ENCODE measurements at regions not wholly inside any gene's neighbourhood (a gene's known extent, or its start where the extent isn't known, plus 50 kb on each side); places are given as distances from the start of the nearest gene placed in this dataset.
A peak's percentile ranks its signal among the peaks of the same experiment; 100 is the strongest.

DNA sequence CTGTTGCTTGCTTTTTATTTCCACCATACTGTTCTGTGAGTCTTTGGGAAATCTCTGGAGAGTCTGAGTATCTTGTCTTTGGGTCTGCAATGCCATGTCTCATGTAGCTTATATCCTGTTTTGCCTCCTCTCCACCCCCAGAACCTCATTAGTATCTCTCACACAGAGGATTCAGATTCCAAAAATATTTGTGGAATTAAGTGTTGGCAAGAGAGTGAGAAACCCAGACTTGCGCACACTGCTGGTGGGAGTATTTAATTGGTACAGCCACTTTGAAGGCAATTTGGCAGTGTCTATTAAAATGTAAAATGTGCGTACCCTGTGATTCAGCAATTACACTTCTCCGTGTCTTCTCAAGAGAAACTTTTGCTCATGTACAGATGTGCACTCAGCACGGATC, 68.6 kb downstream of the ZNF621 start:
- H3F3A ChIP-seq (ENCODE audit: insufficient read depth) = no peaks in the 10 kb centered on the region
- in situ Hi-C loops (cut with MboI) = loop anchor here (25.0 kb wide), 2 partner anchors 256 to 1119 kb away; no protein-coding TSS in a partner anchor
- no peaks in the 10 kb centered on the region for H3K79me2 ChIP-seq (ENCODE audit: insufficient read depth)
- H3K9me2 ChIP-seq (ENCODE audit: insufficient read depth) = no peaks in the 10 kb centered on the region
- H3K4me3 ChIP-seq = no peak overlapping the region
- no peak overlapping the region for H3K27ac ChIP-seq
- no peak overlapping the region for H2AFZ ChIP-seq
- H3K36me3 ChIP-seq (ENCODE audit: low read depth) = no peaks in the 10 kb centered on the region
- no peaks in the 10 kb centered on the region for H3K9me3 ChIP-seq (ENCODE audit: low read depth)
- no peak for TF ChIP-seq EZH2phosphoT487 (IDR thresholded peaks at IDR 0.05; ENCODE audit: insufficient read depth, low read depth)
- TF ChIP-seq EZH2 (IDR thresholded peaks at IDR 0.05; ENCODE audit: insufficient read depth, poor library complexity, severe bottlenecking) = no peak
- H4K20me1 ChIP-seq (ENCODE audit: insufficient read depth) = no peaks in the 10 kb centered on the region
- H3K4me2 ChIP-seq (ENCODE audit: unreplicated experiment) = peak overlapping the region; percentile 21
- DNase-seq = peak; percentile 30
- 0 out of 2 replicates have a peak, but pooled peaks cover 2% of the 10 kb centered on the region for H3K27me3 ChIP-seq (replicated peaks; ENCODE audit: insufficient read depth)
- H3K9ac ChIP-seq = no peak overlapping the region
- WGBS, 2 experiments (ENCODE audit: low coverage in 1 of 2, low lambda C conversion rate in 2 of 2, missing lambda C conversion rate in 2 of 2) = 29 to 31% methylated on average over 4 of the region's 4 CpGs
- peaks cover 11% of the 10 kb centered on the region for H3K4me1 ChIP-seq (ENCODE audit: insufficient read depth)

DNA sequence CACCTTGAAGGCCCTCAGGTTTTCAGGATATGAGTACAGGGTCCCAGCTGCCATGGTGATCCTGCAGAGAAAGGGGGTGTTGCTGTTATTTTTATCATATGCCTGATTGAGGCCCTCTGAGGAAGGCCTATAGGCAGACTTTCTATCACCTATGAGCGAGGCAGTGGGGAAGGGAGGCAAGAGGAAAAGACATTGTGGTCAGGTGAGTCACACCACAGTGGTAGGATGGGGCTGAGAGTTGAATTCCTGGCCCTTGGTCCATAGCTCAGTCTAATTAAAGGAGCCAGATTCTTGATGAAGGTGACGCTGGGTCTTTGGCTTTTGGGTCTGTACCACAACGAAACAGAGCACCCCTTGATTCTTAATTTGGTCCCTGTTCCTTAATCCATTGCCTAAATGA, 72.7 kb downstream of the ZNF621 start:
- Histone ChIP-seq H4K20me1 (ENCODE audit: insufficient read depth) (no peaks in the 10 kb centered on the region), H3K79me2 (ENCODE audit: insufficient read depth) (no peaks in the 10 kb centered on the region), H3K27me3 (replicated peaks; ENCODE audit: insufficient read depth) (peaks cover 10% of the 10 kb centered on the region; the same call in 1 of the 2 replicates), H3K4me1 (ENCODE audit: insufficient read depth) (peaks cover 11% of the 10 kb centered on the region), H3K9me3 (ENCODE audit: low read depth) (no peaks in the 10 kb centered on the region), H3K9ac (no peak overlapping the region), H3F3A (ENCODE audit: insufficient read depth) (no peaks in the 10 kb centered on the region), H3K4me3 (no peak overlapping the region), H3K36me3 (ENCODE audit: low read depth) (no peaks in the 10 kb centered on the region), H3K9me2 (ENCODE audit: insufficient read depth) (no peaks in the 10 kb centered on the region), H3K4me2 (ENCODE audit: unreplicated experiment) (no peak overlapping the region), H3K27ac (no peak overlapping the region), H2AFZ (no peak overlapping the region)
- peak; percentile 50 for DNase-seq
- in situ Hi-C loops (cut with MboI) = loop anchor here (25.0 kb wide), 2 partner anchors 260 to 1115 kb away; no protein-coding TSS in a partner anchor
- 63 to 65% methylated on average over 3 of the region's 3 CpGs for WGBS, 2 experiments (ENCODE audit: low coverage in 1 of 2, low lambda C conversion rate in 2 of 2, missing lambda C conversion rate in 2 of 2)
- TF ChIP-seq EZH2phosphoT487 (IDR thresholded peaks at IDR 0.05; ENCODE audit: insufficient read depth, low read depth) = no peak
- TF ChIP-seq EZH2 (IDR thresholded peaks at IDR 0.05; ENCODE audit: insufficient read depth, poor library complexity, severe bottlenecking) = no peak

DNA sequence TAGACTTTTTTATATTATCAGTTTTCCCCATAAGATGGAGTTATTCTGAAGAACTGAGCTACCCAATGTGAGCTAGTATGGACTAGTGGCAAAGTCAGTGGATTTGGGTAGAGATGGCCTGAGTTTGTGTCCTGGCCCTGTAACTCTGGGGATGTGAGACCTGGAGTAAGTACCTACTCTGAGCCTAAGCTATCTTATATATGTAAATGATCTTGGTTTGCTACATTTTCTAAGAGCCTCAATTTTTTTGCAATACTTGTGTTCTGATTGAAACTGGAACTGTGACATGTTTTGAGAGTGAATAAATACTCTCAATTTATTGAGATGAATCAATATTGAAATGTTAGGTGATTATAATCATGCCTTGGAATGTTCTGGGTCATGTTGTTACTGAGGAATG, 73.6 kb downstream of the ZNF621 start:
- Histone ChIP-seq H3K27me3 (replicated peaks; ENCODE audit: insufficient read depth) (peaks cover 10% of the 10 kb centered on the region; the same call in 1 of the 2 replicates), H3K4me3 (no peak overlapping the region), H3K9me2 (ENCODE audit: insufficient read depth) (no peaks in the 10 kb centered on the region), H3K27ac (no peak overlapping the region), H3K4me2 (ENCODE audit: unreplicated experiment) (no peak overlapping the region), H3K9me3 (ENCODE audit: low read depth) (no peaks in the 10 kb centered on the region), H3K9ac (no peak overlapping the region), H3K4me1 (ENCODE audit: insufficient read depth) (peaks cover 3% of the 10 kb centered on the region), H3K79me2 (ENCODE audit: insufficient read depth) (no peaks in the 10 kb centered on the region), H4K20me1 (ENCODE audit: insufficient read depth) (no peaks in the 10 kb centered on the region), H3K36me3 (ENCODE audit: low read depth) (no peaks in the 10 kb centered on the region), H3F3A (ENCODE audit: insufficient read depth) (no peaks in the 10 kb centered on the region), H2AFZ (no peak overlapping the region)
- TF ChIP-seq EZH2phosphoT487 (IDR thresholded peaks at IDR 0.05; ENCODE audit: insufficient read depth, low read depth) (no peak), EZH2 (IDR thresholded peaks at IDR 0.05; ENCODE audit: insufficient read depth, poor library complexity, severe bottlenecking) (no peak)
- DNase-seq = no peak
- in situ Hi-C loops (cut with MboI) = loop anchor here (25.0 kb wide), 2 partner anchors 261 to 1114 kb away; no protein-coding TSS in a partner anchor

DNA sequence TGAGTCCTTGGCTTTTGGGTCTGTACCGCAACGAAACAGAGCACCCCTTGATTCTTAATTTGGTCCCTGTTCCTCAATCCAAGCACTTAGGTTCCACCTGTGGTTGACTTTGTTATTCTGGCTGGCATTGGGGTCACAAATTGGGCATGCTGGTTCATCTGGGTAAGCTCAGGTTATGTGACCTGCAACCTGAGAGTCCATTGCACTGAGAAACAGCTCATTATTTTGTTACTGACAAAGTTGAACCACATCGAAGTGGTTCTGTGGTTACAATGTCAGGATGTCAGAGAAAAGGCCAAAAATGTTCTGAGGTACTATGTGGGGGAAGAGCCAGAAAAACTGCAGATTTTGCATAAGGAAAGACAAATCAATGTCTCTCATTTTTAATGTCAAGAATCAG, 74.2 kb downstream of the ZNF621 start:
- WGBS, 2 experiments (ENCODE audit: low coverage in 1 of 2, low lambda C conversion rate in 2 of 2, missing lambda C conversion rate in 2 of 2) = 74 to 76% methylated on average over 3 of the region's 3 CpGs
- H3K9me2 ChIP-seq (ENCODE audit: insufficient read depth) = no peaks in the 10 kb centered on the region
- H3K9me3 ChIP-seq (ENCODE audit: low read depth) = no peaks in the 10 kb centered on the region
- H4K20me1 ChIP-seq (ENCODE audit: insufficient read depth) = no peaks in the 10 kb centered on the region
- no peak overlapping the region for H3K27ac ChIP-seq
- no peaks in the 10 kb centered on the region for H3F3A ChIP-seq (ENCODE audit: insufficient read depth)
- H2AFZ ChIP-seq = no peak overlapping the region
- no peaks in the 10 kb centered on the region for H3K79me2 ChIP-seq (ENCODE audit: insufficient read depth)
- H3K9ac ChIP-seq = no peak overlapping the region
- no peak overlapping the region for H3K4me2 ChIP-seq (ENCODE audit: unreplicated experiment)
- H3K4me3 ChIP-seq = no peak overlapping the region
- TF ChIP-seq EZH2phosphoT487 (IDR thresholded peaks at IDR 0.05; ENCODE audit: insufficient read depth, low read depth) (no peak), EZH2 (IDR thresholded peaks at IDR 0.05; ENCODE audit: insufficient read depth, poor library complexity, severe bottlenecking) (no peak)
- H3K4me1 ChIP-seq (ENCODE audit: insufficient read depth) = no peaks in the 10 kb centered on the region
- DNase-seq = no peak
- peaks cover 10% of the 10 kb centered on the region; the same call in 1 of the 2 replicates for H3K27me3 ChIP-seq (replicated peaks; ENCODE audit: insufficient read depth)
- in situ Hi-C loops (cut with MboI) = loop anchor here (25.0 kb wide), 2 partner anchors 262 to 1113 kb away; no protein-coding TSS in a partner anchor
- H3K36me3 ChIP-seq (ENCODE audit: low read depth) = no peaks in the 10 kb centered on the region
